Hematopoietic multipotent progenitor cell treated with erythropoietin and hydrocortisone succinate and interleukin-3 and kit ligand, for 4 days (in vitro differentiated cells): ENCODE measurements at regions not wholly inside any gene's neighbourhood (a gene's known extent, or its start where the extent isn't known, plus 50 kb on each side); places are given as distances from the start of the nearest gene placed in this dataset.
A peak's percentile ranks its signal among the peaks of the same experiment; 100 is the strongest.

ENCODE experiments used
- DNase-seq: peaks from one replicate; pipeline ENCODE4 v3.0.0-alpha.2; 2015

DNA sequence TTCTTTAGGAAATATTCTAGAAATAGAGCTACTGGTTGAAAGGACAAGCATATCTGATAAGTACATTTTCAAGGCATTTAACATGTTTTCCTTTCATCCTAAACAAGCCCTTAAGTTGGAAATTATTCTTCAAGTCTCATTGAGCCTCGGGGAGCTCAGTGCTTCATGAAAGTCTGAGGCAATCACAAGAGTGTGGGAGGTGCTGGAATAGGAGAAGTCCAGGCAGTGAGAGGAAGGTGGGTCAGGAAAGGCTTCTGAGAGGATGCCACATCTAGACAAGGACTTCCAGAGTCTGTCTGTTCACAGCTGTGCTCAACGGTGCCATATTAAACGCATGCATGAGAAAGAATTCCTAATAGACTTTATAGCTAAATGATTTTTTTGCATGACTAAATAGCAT is 69.8 kb downstream of the CD83 start:
- DNase-seq, result no peak

DNA sequence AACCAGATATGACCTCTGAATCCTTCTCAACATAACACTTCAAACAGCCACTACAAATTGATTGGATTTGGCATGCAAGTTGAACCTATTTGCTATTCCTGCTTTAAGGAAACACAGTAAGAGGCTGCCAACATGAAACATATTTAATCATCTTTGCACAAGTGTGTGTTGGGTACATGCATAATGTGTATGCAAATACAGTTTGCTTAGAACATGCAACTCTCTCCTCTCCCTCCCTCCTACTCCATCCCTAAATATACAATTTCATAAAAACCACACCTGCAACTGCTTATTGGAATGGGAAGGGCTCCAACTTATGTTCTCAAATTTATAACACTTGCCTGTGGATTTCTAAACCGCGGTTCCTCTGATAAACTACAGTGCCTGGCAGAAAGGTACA is 71.5 kb downstream of the CD83 start:
- DNase-seq, result no peak

DNA sequence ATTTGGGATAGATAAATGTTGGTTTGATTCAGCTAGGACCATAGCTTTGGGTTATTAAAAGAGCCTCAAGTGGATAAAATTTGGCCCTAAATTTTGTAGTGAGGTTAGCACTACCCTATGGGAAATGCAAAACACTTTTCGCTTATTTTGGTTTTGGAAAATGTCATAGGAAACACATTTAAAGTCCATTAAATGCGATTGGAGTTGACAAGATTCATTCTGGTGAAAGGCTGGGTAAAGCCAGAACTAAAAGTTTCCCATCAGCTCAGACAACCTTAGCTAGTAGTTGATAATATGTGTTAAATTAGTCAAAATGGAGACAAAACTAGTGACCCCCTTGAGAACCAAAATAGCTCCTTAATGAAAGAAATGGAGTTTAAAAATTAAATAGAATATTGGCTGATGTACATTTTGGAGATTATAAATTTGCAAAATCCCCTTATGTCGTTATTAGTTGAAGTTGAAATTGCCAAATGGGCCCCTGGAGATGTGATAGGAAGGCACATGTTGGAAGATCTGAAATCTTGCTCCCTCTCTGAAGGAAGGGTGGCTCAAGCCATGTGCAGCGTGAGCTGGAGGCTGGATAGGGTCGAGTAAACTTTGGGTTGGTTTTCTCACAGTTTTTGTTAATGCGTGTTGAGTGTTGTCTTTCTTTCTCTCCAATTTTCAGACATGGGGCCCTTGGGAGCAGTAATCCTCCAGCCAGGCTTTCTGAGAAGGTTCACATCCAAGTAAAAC is 72.8 kb downstream of the CD83 start:
- DNase-seq, result no peak

DNA sequence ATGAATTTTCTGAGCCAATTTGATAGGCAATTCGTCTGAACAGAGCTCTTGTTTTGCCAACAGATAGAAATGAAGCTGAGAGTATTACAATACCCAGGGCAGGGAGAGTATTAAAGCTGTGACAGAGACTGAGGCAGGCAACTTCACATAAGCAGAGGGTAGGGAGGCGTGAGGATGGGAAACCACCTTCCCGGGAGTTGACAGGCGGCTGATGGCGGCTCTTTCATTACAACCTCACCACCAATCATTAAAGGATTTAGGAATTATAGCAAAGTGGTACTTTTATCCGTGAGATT is 73.3 kb downstream of the CD83 start:
- no peak for DNase-seq

DNA sequence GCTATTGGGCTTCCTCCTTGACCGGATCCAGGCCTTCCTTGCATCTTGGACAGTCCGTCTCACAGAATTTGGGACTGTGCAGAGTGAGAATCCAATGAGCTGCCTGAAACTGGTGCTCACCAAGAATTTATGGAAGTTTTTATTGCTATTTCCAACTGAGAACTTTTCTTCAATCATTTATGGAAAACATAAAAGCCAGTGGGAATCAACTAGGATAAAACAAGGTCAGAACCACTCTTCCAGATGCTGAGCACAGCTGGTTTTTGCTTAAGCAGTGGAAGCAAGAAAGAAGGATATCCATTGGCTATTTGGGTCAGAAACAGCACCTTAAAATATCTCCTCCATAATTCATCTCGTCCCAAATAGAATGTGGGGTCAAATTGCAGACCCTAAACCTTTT is 74.2 kb downstream of the CD83 start:
- no peak for DNase-seq

DNA sequence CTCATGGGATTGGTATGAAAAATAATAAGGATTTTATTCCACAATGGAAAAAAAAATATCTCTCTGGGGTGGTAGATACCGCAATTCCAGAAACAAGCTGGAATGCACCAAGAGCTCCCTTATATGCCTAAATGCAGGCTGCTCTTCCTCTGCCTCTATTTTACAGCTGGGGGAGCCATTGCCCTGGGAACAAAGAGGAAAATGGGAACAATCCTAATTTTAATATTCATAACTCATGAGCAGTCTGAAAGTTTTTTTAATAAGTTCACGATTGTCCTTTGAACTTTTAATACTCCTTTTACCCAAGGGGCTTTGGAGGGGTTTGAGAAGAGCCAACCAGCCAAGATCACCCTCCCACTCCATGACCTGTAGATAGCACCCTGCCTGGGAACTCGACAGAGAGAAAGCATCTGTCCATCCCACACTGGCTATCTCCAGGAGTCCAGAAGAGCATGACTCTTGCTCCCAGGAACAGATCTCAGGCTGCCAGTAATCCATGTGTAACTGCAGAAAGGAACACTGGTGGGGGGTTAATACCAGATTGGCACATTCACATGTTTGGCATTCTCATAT is 74.7 kb downstream of the CD83 start:
- no peak for DNase-seq

DNA sequence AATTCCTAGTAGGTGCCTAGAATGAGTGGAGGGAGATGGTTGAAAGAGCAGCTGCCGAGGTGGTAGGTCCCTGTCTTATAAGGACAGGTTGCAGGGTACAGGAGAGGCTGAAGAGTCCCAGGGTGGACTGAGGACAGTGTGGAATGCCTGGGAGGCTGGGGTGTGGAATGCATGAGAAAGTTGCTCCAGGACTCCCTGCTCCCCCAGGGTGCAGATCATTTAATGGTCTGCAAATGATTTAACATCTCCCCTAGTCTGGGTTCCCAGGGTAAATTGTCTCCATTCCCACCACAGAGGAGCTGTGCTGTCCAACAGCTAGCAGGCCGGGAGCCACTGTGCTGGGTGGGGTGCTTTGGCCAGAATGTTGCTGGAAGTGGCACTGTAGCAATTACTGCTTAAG is 76.0 kb downstream of the CD83 start:
- no peak for DNase-seq

DNA sequence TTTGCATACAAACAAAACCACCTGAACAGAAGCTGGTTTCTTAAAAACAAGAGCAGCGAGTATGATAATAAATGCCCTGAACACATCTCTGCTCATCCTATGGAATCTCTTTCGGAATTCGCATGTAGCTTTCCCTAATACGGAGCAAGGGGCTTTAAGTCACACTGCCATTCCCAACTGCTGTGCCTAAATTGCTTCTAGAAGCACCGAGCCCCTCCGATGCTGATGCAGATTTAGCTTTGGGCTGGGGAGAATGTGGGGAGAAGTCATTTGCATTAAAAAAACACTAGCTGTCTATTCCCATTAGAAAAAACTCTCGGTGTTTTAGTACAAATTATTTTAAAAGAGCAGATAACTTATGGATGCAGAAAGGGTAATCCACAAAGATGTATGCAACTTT is 76.9 kb downstream of the CD83 start:
- no peak for DNase-seq

DNA sequence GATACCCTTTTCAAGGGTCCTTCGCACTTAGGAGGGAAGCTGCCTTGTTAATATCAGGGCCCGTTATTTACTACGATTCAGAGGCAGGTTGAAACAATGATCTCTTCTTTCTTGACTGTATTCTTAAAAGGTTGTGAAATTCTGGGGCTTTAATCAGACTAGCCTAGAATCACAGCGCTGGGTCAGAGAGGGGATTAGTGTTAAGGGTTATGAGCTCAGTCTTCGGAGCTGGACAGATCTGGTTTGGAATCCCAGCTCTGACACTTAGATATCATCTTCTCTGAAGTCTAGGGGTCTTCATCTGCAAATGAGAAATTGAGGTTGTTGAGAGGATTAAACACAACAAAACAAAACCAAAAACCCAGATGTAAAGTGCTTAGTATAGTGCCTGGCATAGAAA is 77.4 kb downstream of the CD83 start:
- no peak for DNase-seq

DNA sequence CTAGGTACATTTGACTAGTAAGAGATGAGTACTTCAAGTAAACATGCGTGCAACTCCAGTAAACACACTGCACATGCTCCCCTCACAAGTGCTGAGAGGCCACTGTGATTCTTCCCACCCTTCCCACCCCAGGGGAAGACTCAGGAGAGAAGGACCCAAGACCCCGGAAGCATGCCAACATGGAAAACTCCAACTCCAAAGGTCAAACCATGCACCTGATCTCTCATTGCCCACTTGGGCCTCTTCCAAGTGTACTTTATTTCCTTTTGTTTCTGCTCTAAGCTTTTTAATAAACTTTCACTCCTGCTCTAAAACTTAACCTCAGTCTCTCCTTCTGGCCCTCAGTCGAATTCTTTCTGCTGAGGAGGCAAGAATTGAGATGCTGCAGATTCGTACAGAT is 78.5 kb downstream of the CD83 start:
- no peak for DNase-seq

DNA sequence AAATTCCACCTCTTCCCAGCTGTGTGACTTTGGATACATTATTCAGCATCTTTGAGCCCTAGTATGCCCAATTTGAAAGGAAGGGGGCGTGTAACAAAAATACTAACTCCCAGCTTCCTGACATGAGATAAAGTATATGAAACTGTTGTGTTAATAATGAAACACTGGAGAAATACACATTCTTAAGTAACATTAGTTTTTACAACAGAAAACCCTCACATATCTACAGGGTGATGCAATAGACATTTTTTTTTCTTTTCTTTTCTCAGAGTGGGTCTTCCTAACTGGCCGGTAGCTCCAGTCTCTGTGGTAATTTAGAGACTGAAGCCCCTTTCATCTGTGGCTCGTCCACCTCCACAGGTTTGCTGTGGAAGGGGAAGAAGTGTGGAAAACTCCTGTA is 79.5 kb downstream of the CD83 start:
- DNase-seq, result no peak

DNA sequence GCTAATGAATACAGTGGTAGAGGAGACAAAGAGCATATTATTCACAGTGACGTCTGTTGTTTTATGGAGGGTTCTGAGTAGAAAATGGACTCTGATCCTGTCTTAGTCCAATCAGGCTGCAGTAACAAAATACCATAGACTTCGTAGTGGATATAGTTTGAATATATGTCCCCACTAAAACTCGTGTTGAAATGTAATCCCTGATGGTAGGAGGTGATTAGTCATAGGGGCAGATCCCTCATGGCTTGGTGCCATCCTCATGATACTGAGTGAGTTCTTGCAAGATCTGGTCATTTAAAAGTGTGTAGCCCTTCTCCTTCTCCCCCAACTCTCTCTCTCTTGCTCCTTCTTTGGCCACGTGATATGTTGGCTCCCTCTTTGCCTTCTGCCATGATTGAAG is 82.5 kb downstream of the CD83 start:
- no peak for DNase-seq

DNA sequence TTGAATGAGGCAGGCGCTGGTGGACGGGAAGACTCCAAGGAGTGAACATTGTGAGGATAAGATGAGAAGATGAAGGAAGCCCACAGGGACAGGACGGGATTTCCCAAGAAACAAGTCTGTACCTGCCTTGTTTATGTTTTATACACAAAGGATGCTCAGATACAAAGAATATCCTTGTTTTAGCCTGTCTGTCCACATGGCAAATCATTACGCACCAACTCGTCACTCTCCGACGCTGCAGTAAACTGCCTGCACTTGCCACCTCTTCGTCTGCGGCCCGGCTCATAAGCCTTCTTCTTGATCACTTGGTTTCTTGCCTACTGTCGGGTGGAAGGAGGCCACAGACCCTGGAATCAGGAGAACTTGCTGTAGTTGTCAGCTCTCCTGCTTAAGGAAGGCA is 85.4 kb downstream of the CD83 start:
- no peak for DNase-seq

DNA sequence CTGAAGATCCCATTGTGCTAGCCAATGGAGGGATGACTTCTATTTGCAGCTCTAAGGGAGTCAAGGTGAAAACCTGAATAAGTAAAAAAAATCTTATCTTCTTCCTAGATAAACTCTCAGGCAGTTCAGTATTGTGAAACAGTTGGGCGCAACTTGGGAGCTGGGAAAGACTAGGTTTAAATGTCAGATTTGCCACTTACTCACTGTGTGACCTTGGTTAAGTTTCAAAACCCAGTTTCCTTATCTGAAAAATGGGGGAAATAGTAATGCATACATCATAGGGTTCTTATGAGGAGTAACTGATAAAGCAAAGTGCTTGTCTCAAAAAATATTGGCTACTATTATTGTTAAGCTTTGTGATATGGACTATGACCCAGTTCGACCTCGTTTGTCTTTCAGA is 88.8 kb downstream of the CD83 start:
- DNase-seq, result no peak

DNA sequence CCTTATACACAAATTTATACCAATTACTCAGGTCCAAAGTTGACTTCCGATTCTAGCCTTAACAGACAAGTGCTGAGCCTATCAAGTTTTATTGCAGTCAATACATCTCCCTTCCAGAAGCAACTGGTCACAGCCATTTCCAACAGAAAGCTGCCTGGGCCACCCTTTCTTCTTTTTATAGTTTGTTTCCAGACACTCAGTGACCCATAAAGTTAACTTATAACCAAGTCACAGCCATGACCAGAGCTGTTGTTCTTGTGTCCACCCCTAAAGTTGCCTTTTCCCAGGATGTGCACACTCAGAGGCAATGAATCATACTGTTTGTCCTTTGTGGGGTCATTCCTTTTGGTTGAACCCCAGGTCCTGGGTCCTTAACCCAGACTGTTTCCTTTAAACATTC is 89.9 kb downstream of the CD83 start:
- DNase-seq, result no peak

DNA sequence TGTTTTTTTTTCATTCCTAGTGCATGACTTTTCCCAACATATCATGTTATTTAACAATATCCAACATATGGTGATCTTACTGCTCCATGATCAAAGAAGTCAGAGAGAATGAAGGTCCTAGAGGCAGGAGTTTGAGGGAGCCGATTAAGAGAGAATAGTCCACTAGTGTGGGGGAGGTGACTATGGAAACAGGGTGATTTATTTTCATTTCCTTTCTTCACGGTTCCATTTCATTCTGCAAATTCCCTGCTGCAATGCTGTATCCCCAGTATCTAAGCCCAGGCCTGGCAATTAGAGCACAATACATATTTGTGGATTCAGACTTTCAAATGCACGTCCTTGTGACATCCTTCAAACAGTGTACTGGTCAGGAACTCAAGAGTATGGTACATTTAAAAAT is 91.4 kb downstream of the CD83 start:
- no peak for DNase-seq

DNA sequence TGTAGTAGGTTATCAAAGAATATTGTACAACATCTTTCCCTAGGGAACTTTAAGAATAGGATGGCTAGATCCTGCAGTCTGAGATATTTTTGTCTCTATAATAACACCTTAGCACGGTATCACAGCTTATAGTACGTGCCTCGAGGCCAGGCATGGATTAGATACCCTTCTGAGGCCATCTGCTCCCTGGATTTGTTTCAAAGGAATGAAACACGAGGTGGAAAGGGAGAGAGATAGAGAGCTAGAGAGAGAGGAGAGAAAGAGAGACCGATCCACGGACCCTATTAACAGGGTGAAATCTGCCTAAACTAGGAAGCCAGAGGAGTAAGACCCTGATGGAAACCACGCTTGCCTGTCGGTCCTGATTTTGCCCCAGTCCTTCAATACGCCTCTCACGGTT is 92.5 kb downstream of the CD83 start:
- no peak for DNase-seq

DNA sequence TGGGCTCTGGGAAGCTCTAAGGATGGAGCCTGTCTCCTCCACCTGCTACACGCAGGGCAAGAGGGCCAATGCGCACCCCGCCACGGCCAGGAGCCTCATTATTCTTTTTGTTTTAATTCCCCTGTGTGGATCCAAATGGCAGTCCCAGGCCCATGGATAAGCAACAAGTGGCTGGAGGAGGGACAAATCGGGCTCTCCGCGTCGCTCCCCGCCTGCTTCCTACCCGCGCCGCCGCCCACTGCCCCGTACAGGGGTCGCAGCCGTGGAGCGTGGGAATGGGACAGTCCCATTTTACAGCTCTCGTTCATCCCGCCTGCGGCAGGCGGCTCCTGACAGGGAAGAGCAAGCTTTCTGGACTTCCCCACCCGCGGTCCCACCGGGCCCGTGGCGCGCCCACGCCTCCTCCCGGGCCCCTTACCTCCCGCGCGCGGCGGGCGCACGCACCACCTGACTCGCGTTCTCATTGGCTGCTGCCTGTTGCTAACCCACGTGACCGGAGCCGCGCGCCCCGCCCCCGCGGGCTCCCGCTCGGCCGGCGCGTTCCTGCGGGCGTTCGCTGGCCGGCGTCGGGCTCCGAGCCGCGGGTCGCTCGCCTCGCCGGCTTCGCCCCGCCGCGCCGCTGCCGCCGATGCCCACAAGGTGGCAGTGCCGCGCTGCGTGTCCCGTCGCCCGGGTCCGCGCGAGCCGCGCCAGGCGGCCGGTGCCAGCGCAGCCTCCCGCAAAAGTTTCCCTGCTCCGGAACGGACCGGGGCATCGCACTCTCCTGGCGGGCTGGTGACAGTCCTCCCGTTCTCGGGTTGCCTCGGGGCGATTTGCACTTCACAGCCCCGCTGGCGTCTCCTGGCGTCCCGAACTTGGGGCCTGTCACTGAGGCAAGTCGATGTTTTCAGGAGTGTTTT is 93.3 kb downstream of the CD83 start:
- DNase-seq, result peak; percentile 96

DNA sequence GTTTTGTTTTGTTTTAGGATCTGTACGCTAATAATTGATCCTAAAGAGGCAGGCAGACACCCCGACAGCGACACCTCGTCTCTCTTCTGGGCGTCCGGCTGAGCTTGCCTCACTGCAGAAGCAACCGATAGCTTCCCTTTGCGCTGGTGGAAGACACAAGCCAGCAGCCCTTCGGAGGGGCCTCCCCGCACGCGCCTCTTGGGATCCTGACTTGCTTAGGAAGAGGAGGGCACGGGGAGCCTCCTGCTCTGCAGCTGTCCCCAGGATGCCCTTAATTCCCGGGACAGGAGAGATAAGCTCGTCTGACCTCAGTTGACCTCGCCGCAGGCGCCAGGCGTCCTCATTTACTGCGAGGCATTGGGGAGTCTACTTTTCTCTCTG is 94.0 kb downstream of the CD83 start:
- DNase-seq, result peak; percentile 62

DNA sequence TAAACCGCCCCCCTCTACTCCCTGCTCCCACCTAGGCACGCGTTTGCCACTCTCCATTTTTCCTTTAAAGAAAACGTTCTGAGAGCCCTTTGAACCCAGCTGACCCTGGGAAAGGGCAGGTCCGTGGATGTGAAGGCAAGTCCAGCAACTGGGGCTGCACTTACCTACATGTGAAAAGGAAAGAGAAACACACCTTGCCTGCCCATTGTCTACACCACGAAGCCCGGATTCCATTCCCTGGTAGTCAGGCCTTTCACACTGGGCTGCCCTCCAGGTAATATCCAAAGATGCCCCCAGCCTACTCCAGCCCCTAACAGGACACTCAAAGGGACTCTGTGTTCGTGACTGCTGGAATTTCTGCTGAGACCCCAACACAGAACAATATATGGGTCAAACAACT is 94.4 kb downstream of the CD83 start:
- DNase-seq, result no peak

DNA sequence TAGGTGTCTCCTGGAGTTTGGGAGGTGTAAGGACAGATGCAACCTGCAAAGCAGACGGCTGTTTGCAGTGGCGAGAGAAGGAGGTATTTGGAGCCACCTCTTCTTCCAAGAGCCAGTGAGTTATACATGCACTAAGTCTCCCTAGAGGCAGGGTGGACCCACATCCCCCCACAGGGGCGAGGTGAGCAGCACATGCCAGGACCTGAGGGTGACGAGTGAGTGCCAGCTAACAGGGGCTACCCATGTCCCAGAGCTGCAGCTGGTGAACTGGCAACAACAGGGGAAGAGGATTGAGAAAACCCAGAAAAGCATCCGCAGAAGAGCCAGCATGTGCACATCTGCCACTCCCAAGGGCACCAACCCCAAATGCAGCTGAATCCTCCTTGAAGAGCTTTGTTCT is 95.1 kb downstream of the CD83 start:
- no peak for DNase-seq

DNA sequence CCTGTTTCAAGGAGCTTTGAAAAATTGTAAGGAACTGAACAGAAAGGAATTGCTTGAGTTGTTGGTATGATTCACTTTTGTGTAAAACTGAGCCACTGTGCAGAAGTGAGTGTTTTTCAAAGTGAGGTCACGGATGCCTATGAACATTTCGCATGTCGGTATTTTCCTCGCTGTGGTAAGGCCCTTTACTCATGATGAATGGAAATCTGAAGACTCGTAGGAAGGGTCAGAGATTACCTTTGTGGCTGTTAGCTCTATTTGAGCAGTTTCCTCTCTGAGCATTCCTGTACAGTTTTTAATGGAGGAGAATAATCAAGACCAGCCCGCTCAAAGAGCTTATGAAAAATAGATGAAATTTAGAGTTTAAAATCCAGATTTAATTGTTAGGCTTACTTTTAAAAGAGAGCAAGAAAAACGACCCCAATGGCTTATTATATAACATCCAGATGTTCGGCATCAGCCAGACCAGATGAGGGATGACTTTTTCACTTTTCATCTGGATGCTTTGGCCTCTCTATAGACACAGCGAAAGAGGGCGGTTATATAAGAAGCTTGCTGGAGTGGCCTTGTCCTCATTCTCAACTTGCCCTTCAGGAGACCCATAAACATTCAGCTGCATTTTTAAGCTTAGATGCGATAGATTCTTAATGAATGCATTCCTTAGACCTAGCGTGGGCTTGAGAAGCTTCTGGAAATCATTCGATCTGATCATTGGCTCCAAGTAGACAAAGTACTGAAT is 99.5 kb downstream of the CD83 start:
- DNase-seq, result no peak

DNA sequence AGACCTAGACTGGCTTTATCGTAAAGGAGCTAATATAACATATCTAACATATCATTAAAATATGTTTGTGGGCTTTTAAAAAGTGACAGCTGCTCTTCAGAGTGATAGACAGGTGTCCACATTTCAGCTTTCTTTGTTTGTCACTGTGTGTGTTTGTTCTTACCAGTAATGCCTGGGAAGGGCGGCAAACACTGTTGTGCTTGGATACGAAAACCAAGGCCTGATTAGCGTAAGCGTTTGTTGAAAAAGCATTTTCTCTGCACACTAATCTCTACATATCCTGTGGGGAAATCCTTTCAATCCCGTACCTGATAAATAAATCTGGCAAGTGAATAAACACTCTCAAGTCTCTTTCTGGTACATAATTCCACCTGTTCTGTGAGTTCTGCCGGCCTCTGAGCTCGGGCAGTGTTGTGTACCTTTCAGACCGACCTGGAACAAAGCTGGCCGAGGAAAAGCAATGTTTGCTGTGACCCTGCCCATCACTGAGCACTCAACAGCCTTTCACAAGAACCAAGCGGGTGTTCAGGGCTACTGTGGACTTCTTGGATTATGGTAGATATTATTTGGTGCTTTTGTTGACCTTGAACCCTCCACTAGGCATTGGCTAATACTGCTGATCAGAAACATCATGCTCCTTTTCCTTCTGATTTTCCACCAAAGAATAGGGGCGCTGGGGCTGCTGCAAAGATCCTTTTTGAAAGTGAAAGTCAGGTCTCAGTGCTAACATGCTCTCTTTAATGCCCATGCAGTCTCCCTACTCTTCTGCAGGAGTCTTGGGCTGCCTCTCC is 100.4 kb downstream of the CD83 start:
- DNase-seq, result no peak
